ENCODE measurements at regions not wholly inside any gene's neighbourhood (a gene's known extent, or its start where the extent isn't known, plus 50 kb on each side); places are given as distances from the start of the nearest gene placed in this dataset.

GRCh38 chr4:187178084-187178483 lies 454.4 kb upstream of the FAT1 start:
- whole genome bisulfite sequencing (ENCODE audit: insufficient coverage) = 91% methylated on average over 4 of the region's 6 CpGs
- Histone ChIP-seq H3K9me3 (ENCODE audit: control extremely low read depth in 1 of 5, control insufficient read depth in 4 of 5, insufficient read depth in 2 of 5, low read depth in 1 of 5, low read length in 4 of 5) (no peaks in the 10 kb centered on the region), H3K4me3 (ENCODE audit: control insufficient read depth in 1 of 7, extremely low read depth in 1 of 7, insufficient read depth in 4 of 7, low read depth in 2 of 7, low read length in 6 of 7) (no peak overlapping the region), H3K36me3 (ENCODE audit: control insufficient read depth in 4 of 4, insufficient read depth in 4 of 4, low read length in 3 of 4) (no peaks in the 10 kb centered on the region), H3K4me1 (ENCODE audit: control extremely low read depth in 1 of 4, control insufficient read depth in 4 of 4, insufficient read depth in 4 of 4, low read length in 3 of 4) (no peaks in the 10 kb centered on the region), H3K27ac (ENCODE audit: insufficient read depth in 1 of 2, low read depth in 1 of 2, low read length in 2 of 2, poor library complexity in 1 of 2, severe bottlenecking in 2 of 2) (no peak overlapping the region), H3K27me3 (replicated peaks in 2 of 5; ENCODE audit: control insufficient read depth in 4 of 5, insufficient read depth in 5 of 5, low read length in 4 of 5) (no peaks in the 10 kb centered on the region)
- POLR2A ChIA-PET = no interaction called here
- DNase-seq = no peak
- CTCF ChIA-PET = no interaction called here

GRCh38 chr4:187178587-187178986 lies 454.9 kb upstream of the FAT1 start:
- ChIA-PET POLR2A (no interaction called here), CTCF (no interaction called here)
- Histone ChIP-seq H3K9me3 (ENCODE audit: control extremely low read depth in 1 of 5, control insufficient read depth in 4 of 5, insufficient read depth in 2 of 5, low read depth in 1 of 5, low read length in 4 of 5) (no peaks in the 10 kb centered on the region), H3K27ac (ENCODE audit: insufficient read depth in 1 of 2, low read depth in 1 of 2, low read length in 2 of 2, poor library complexity in 1 of 2, severe bottlenecking in 2 of 2) (no peak overlapping the region), H3K27me3 (replicated peaks in 2 of 5; ENCODE audit: control insufficient read depth in 4 of 5, insufficient read depth in 5 of 5, low read length in 4 of 5) (no peaks in the 10 kb centered on the region), H3K4me1 (ENCODE audit: control extremely low read depth in 1 of 4, control insufficient read depth in 4 of 4, insufficient read depth in 4 of 4, low read length in 3 of 4) (no peaks in the 10 kb centered on the region), H3K4me3 (ENCODE audit: control insufficient read depth in 1 of 7, extremely low read depth in 1 of 7, insufficient read depth in 4 of 7, low read depth in 2 of 7, low read length in 6 of 7) (no peak overlapping the region), H3K36me3 (ENCODE audit: control insufficient read depth in 4 of 4, insufficient read depth in 4 of 4, low read length in 3 of 4) (no peaks in the 10 kb centered on the region)
- 85% methylated on average over 4 of the region's 6 CpGs for WGBS (ENCODE audit: insufficient coverage)
- DNase-seq = no peak

DNA sequence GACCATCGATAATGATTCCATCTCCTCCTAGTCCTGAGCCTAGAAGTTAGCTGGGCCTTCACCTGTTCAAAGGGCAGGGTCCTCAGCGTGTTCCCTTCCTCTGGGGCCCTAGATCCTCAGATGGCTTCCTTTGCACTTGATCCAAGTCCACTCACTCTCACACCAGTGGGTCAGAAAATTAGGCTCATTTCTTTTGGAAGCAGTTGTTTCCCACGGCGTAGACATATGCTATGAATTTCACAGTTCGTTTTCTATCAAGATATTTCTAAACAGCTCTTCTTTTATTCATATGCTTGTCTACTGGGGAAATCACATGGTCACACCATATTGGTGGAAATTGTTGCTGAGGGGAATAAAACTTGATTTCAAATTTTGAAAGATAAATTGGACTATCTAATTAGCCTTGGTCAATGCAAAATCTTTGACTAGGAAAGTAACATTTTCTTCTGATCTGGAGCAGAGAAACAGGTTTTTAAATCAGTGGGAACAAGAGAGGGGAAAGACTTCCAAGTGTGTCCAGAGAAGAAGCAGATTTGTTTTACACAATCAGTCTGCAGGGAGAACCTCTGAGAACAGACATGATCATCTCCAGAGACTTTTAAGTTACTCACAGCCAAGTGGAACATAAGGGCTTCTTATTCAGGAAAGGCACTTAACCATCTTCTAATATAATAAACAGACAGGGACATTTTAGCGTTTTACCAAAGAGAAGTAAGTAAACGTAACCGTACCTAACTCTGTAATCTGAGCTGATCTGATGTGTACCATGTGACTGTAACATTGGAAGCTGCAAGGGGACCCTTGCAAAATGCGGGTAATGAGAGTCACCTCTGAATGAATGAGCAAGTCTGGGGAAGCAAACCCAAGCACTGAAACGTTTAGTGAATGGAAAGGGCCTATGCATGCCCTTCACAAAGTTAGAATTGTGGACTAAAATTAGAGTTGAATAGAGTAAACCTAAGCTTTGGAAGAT lies 455.7 kb upstream of the FAT1 start:
- 40% methylated on average over 7 of the region's 10 CpGs for WGBS (ENCODE audit: insufficient coverage)
- POLR2A ChIA-PET = no interaction called here

DNA sequence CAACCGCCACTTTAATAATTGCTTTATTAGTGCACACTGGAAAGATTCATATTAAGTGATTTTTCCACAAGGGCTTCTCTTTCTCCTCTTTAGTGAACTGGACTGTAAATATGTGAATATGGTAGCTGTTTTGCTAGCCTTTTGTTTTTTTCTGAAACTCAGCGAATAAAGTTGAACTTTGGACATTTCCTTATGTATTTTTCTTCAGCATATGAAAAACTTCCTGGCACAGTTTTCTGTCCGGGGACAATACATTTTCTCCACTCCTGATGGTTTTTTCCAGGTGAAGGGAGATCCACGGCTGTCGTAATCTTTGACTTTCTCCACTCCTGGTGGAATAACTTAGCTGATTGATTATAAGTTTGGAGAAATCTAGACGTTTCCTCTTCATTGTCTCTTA lies 457.4 kb upstream of the FAT1 start:
- H3K4me1 ChIP-seq (ENCODE audit: control extremely low read depth in 1 of 4, control insufficient read depth in 4 of 4, insufficient read depth in 4 of 4, low read length in 3 of 4) = no peaks in the 10 kb centered on the region
- no peaks in the 10 kb centered on the region for H3K27me3 ChIP-seq (replicated peaks in 2 of 5; ENCODE audit: control insufficient read depth in 4 of 5, insufficient read depth in 5 of 5, low read length in 4 of 5)
- POLR2A ChIA-PET = no interaction called here
- 88% methylated on average over 1 of the region's 6 CpGs for WGBS (ENCODE audit: insufficient coverage)
- H3K27ac ChIP-seq (ENCODE audit: insufficient read depth in 1 of 2, low read depth in 1 of 2, low read length in 2 of 2, poor library complexity in 1 of 2, severe bottlenecking in 2 of 2) = no peak overlapping the region
- CTCF ChIA-PET = no interaction called here
- H3K4me3 ChIP-seq (ENCODE audit: control insufficient read depth in 1 of 7, extremely low read depth in 1 of 7, insufficient read depth in 4 of 7, low read depth in 2 of 7, low read length in 6 of 7) = no peak overlapping the region
- no peak for DNase-seq
- H3K36me3 ChIP-seq (ENCODE audit: control insufficient read depth in 4 of 4, insufficient read depth in 4 of 4, low read length in 3 of 4) = no peaks in the 10 kb centered on the region
- no peaks in the 10 kb centered on the region for H3K9me3 ChIP-seq (ENCODE audit: control extremely low read depth in 1 of 5, control insufficient read depth in 4 of 5, insufficient read depth in 2 of 5, low read depth in 1 of 5, low read length in 4 of 5)

More for the DNA sequence above, 455.7 kb upstream of the FAT1 start:
- Histone ChIP-seq H3K27me3 (replicated peaks in 2 of 5; ENCODE audit: control insufficient read depth in 4 of 5, insufficient read depth in 5 of 5, low read length in 4 of 5) (no peaks in the 10 kb centered on the region), H3K4me3 (ENCODE audit: control insufficient read depth in 1 of 7, extremely low read depth in 1 of 7, insufficient read depth in 4 of 7, low read depth in 2 of 7, low read length in 6 of 7) (no peak overlapping the region), H3K27ac (ENCODE audit: insufficient read depth in 1 of 2, low read depth in 1 of 2, low read length in 2 of 2, poor library complexity in 1 of 2, severe bottlenecking in 2 of 2) (no peak overlapping the region), H3K4me1 (ENCODE audit: control extremely low read depth in 1 of 4, control insufficient read depth in 4 of 4, insufficient read depth in 4 of 4, low read length in 3 of 4) (no peaks in the 10 kb centered on the region), H3K9me3 (ENCODE audit: control extremely low read depth in 1 of 5, control insufficient read depth in 4 of 5, insufficient read depth in 2 of 5, low read depth in 1 of 5, low read length in 4 of 5) (no peaks in the 10 kb centered on the region), H3K36me3 (ENCODE audit: control insufficient read depth in 4 of 4, insufficient read depth in 4 of 4, low read length in 3 of 4) (no peaks in the 10 kb centered on the region)
- CTCF ChIA-PET = no interaction called here
- no peak for DNase-seq

DNA sequence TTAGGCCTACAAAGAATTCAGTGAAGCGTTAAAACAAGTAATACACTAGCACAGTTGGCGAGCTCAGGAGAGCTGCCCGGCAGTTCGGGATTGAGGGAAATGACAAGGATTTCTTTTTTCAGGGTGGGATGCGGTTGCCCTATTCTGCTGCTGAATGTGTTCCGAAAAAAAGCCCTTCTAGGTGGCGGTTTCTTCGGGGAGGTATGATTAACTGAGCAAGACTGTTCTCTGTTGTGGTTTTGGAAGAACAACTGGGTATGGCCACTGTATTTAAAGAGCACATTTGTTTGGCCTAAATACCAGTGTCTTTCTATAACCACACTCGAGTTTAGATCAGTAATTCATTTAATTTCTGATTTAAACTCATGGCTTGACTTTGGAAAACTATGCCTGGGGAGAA lies 459.7 kb upstream of the FAT1 start:
- no peak overlapping the region for H3K27ac ChIP-seq (ENCODE audit: insufficient read depth in 1 of 2, low read depth in 1 of 2, low read length in 2 of 2, poor library complexity in 1 of 2, severe bottlenecking in 2 of 2)
- CTCF ChIA-PET = no interaction called here
- no peaks in the 10 kb centered on the region for H3K36me3 ChIP-seq (ENCODE audit: control insufficient read depth in 4 of 4, insufficient read depth in 4 of 4, low read length in 3 of 4)
- no peaks in the 10 kb centered on the region for H3K4me1 ChIP-seq (ENCODE audit: control extremely low read depth in 1 of 4, control insufficient read depth in 4 of 4, insufficient read depth in 4 of 4, low read length in 3 of 4)
- no peak for DNase-seq
- POLR2A ChIA-PET = no interaction called here
- no peak overlapping the region for H3K4me3 ChIP-seq (ENCODE audit: control insufficient read depth in 1 of 7, extremely low read depth in 1 of 7, insufficient read depth in 4 of 7, low read depth in 2 of 7, low read length in 6 of 7)
- WGBS (ENCODE audit: insufficient coverage) = 100% methylated on average over 6 of the region's 9 CpGs
- H3K27me3 ChIP-seq (replicated peaks in 2 of 5; ENCODE audit: control insufficient read depth in 4 of 5, insufficient read depth in 5 of 5, low read length in 4 of 5) = no peaks in the 10 kb centered on the region
- H3K9me3 ChIP-seq (ENCODE audit: control extremely low read depth in 1 of 5, control insufficient read depth in 4 of 5, insufficient read depth in 2 of 5, low read depth in 1 of 5, low read length in 4 of 5) = no peaks in the 10 kb centered on the region

- Histone ChIP-seq H3K27me3 (replicated peaks in 2 of 5; ENCODE audit: control insufficient read depth in 4 of 5, insufficient read depth in 5 of 5, low read length in 4 of 5) (no peaks in the 10 kb centered on the region), H3K36me3 (ENCODE audit: control insufficient read depth in 4 of 4, insufficient read depth in 4 of 4, low read length in 3 of 4) (no peaks in the 10 kb centered on the region), H3K4me1 (ENCODE audit: control extremely low read depth in 1 of 4, control insufficient read depth in 4 of 4, insufficient read depth in 4 of 4, low read length in 3 of 4) (no peaks in the 10 kb centered on the region), H3K27ac (ENCODE audit: insufficient read depth in 1 of 2, low read depth in 1 of 2, low read length in 2 of 2, poor library complexity in 1 of 2, severe bottlenecking in 2 of 2) (no peak overlapping the region), H3K4me3 (ENCODE audit: control insufficient read depth in 1 of 7, extremely low read depth in 1 of 7, insufficient read depth in 4 of 7, low read depth in 2 of 7, low read length in 6 of 7) (no peak overlapping the region), H3K9me3 (ENCODE audit: control extremely low read depth in 1 of 5, control insufficient read depth in 4 of 5, insufficient read depth in 2 of 5, low read depth in 1 of 5, low read length in 4 of 5) (no peaks in the 10 kb centered on the region)
- WGBS (ENCODE audit: insufficient coverage) = 100% methylated on average over 1 of the region's 2 CpGs
- ChIA-PET CTCF (no interaction called here), POLR2A (no interaction called here)
- DNase-seq = no peak
Measured at GRCh38 chr4:187183826-187184225, 460.2 kb upstream of the FAT1 start.

- ChIA-PET CTCF (no interaction called here), POLR2A (no interaction called here)
- H3K4me1 ChIP-seq (ENCODE audit: control extremely low read depth in 1 of 4, control insufficient read depth in 4 of 4, insufficient read depth in 4 of 4, low read length in 3 of 4) = no peaks in the 10 kb centered on the region
- WGBS (ENCODE audit: insufficient coverage) = 92% methylated on average over 5 of the region's 6 CpGs
- no peaks in the 10 kb centered on the region for H3K36me3 ChIP-seq (ENCODE audit: control insufficient read depth in 4 of 4, insufficient read depth in 4 of 4, low read length in 3 of 4)
- no peak overlapping the region for H3K27ac ChIP-seq (ENCODE audit: insufficient read depth in 1 of 2, low read depth in 1 of 2, low read length in 2 of 2, poor library complexity in 1 of 2, severe bottlenecking in 2 of 2)
- DNase-seq = no peak
- H3K9me3 ChIP-seq (ENCODE audit: control extremely low read depth in 1 of 5, control insufficient read depth in 4 of 5, insufficient read depth in 2 of 5, low read depth in 1 of 5, low read length in 4 of 5) = no peaks in the 10 kb centered on the region
- no peak overlapping the region for H3K4me3 ChIP-seq (ENCODE audit: control insufficient read depth in 1 of 7, extremely low read depth in 1 of 7, insufficient read depth in 4 of 7, low read depth in 2 of 7, low read length in 6 of 7)
- no peaks in the 10 kb centered on the region for H3K27me3 ChIP-seq (replicated peaks in 2 of 5; ENCODE audit: control insufficient read depth in 4 of 5, insufficient read depth in 5 of 5, low read length in 4 of 5)
Measured at GRCh38 chr4:187184508-187184907, 460.9 kb upstream of the FAT1 start.
